22Rv1 (cell line): ENCODE measurements at regions not wholly inside any gene's neighbourhood (a gene's known extent, or its start where the extent isn't known, plus 50 kb on each side); places are given as distances from the start of the nearest gene placed in this dataset.

Experiments used
- CTCF ChIP-seq: fragments of 450-650 bp; IDR thresholded peaks from 2 replicates; pipeline ENCODE4 v1.5.1; 2017; ENCODE audit warnings: mild to moderate bottlenecking
- ZFX ChIP-seq: fragments of 450-650 bp; IDR thresholded peaks from 2 replicates; pipeline ENCODE4 v1.6.1; 2017; ENCODE audit warnings: antibody characterized with exemption, borderline replicate concordance

DNA sequence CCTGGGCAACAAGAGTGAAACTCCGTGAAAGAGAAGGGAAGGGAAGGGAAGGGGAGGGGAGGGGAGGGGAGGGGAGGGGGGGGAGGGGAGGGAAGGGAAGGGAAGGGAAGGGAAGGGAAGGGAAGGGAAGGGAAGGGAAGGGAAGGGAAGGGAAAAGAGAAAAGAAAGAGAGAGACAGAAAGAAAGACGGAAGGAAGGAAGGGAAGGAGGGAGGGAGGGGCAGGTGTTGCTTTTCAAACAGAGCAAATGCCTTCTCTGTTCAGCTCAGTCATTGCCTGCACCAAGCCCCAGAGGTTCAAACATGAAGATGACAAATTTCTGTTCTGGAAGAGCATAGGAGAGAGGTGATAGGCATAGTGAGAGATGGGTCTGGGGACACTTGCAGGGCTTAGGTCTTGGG is 330.0 kb downstream of the DRD1 start:
- TF ChIP-seq CTCF (no peak), ZFX (no peak)
